C4-2B (cell line): ENCODE measurements at regions not wholly inside any gene's neighbourhood (a gene's known extent, or its start where the extent isn't known, plus 50 kb on each side); places are given as distances from the start of the nearest gene placed in this dataset.

ENCODE experiments used
- CTCF ChIP-seq: fragments of 450-650 bp; conservative IDR thresholded peaks from 2 replicates; pipeline ENCODE4 v1.5.1; 2017; ENCODE audit warnings: mild to moderate bottlenecking
- ZFX ChIP-seq: fragments of 450-650 bp; IDR thresholded peaks from 2 replicates; pipeline ENCODE4 v1.6.1; 2017

GRCh38 chr11:127138613-127139012 is 138.0 kb upstream of the KIRREL3 start:
- TF ChIP-seq CTCF (no peak), ZFX (no peak)
